8988T (cell line): ENCODE measurements at regions not wholly inside any gene's neighbourhood (a gene's known extent, or its start where the extent isn't known, plus 50 kb on each side); places are given as distances from the start of the nearest gene placed in this dataset.

Experiments
- DNase-seq: peaks from one replicate; pipeline ENCODE4 v3.0.0; 2011

- no peak for DNase-seq
Measured at GRCh38 chr3:106575029-106575428, 706.2 kb upstream of the CBLB start.

- DNase-seq: no peak
Measured at GRCh38 chr3:106577241-106577640, 708.4 kb upstream of the CBLB start.

- DNase-seq: no peak
Measured at GRCh38 chr3:106578911-106579310, 710.1 kb upstream of the CBLB start.

- DNase-seq: no peak
Measured at GRCh38 chr3:106582151-106582550, 713.3 kb upstream of the CBLB start.

GRCh38 chr3:106587551-106587950 lies 718.7 kb upstream of the CBLB start:
- DNase-seq: no peak

- DNase-seq: no peak
Measured at GRCh38 chr3:106588739-106589138, 719.9 kb upstream of the CBLB start.

- DNase-seq: no peak
Measured at GRCh38 chr3:106589311-106589942, 720.6 kb upstream of the CBLB start.

- DNase-seq: no peak
Measured at GRCh38 chr3:106590216-106590615, 721.4 kb upstream of the CBLB start.

- DNase-seq: no peak
Measured at GRCh38 chr3:106593381-106593780, 724.6 kb upstream of the CBLB start.

- no peak for DNase-seq
Measured at GRCh38 chr3:106609666-106610301, 741.0 kb upstream of the CBLB start.

GRCh38 chr3:106610362-106610959 lies 741.6 kb upstream of the CBLB start:
- no peak for DNase-seq

- DNase-seq: no peak
Measured at GRCh38 chr3:106611116-106611515, 742.3 kb upstream of the CBLB start.

GRCh38 chr3:106611841-106612240 lies 743.0 kb upstream of the CBLB start:
- no peak for DNase-seq

GRCh38 chr3:106616556-106616955 lies 747.7 kb upstream of the CBLB start:
- DNase-seq: no peak

- no peak for DNase-seq
Measured at GRCh38 chr3:106617276-106617675, 748.5 kb upstream of the CBLB start.

- DNase-seq: no peak
Measured at GRCh38 chr3:106620646-106621045, 751.8 kb upstream of the CBLB start.

GRCh38 chr3:106624154-106624553 lies 753.1 kb upstream of the CCDC54 start:
- no peak for DNase-seq

- DNase-seq: no peak
Measured at GRCh38 chr3:106628407-106628806, 748.8 kb upstream of the CCDC54 start.

- no peak for DNase-seq
Measured at GRCh38 chr3:106629215-106629832, 747.9 kb upstream of the CCDC54 start.

GRCh38 chr3:106631373-106632108 lies 745.7 kb upstream of the CCDC54 start:
- DNase-seq: no peak

- DNase-seq: no peak
Measured at GRCh38 chr3:106635271-106635670, 742.0 kb upstream of the CCDC54 start.

- no peak for DNase-seq
Measured at GRCh38 chr3:106635826-106636225, 741.4 kb upstream of the CCDC54 start.

GRCh38 chr3:106640353-106640752 lies 736.9 kb upstream of the CCDC54 start:
- no peak for DNase-seq
